PC-3 (cell line): ENCODE measurements at regions not wholly inside any gene's neighbourhood (a gene's known extent, or its start where the extent isn't known, plus 50 kb on each side); places are given as distances from the start of the nearest gene placed in this dataset.

Source experiments
- EZH2 ChIP-seq: fragments of 300-600 bp; sonication (generic); IDR thresholded peaks from one replicate; pipeline ENCODE4 v1.6.1; 2017; ENCODE audit warnings: antibody characterized with exemption, mild to moderate bottlenecking, low read length; ENCODE audit not compliant: unreplicated experiment
- TF ChIP-seq, protein P1 (sequence below): fragments of 300-600 bp; sonication (generic); conservative IDR thresholded peaks from 2 replicates; pipeline ENCODE4 v1.5.1; 2017; ENCODE audit warnings: antibody characterized with exemption, low read depth, mild to moderate bottlenecking, low read length

- TF ChIP-seq, protein P1, sequence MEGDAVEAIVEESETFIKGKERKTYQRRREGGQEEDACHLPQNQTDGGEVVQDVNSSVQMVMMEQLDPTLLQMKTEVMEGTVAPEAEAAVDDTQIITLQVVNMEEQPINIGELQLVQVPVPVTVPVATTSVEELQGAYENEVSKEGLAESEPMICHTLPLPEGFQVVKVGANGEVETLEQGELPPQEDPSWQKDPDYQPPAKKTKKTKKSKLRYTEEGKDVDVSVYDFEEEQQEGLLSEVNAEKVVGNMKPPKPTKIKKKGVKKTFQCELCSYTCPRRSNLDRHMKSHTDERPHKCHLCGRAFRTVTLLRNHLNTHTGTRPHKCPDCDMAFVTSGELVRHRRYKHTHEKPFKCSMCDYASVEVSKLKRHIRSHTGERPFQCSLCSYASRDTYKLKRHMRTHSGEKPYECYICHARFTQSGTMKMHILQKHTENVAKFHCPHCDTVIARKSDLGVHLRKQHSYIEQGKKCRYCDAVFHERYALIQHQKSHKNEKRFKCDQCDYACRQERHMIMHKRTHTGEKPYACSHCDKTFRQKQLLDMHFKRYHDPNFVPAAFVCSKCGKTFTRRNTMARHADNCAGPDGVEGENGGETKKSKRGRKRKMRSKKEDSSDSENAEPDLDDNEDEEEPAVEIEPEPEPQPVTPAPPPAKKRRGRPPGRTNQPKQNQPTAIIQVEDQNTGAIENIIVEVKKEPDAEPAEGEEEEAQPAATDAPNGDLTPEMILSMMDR, result no peak
- no peak for TF ChIP-seq EZH2
Observed at GRCh38 chr1:198873696-198874230, 234.9 kb downstream of the PTPRC start.
